ENCODE measurements at regions not wholly inside any gene's neighbourhood (a gene's known extent, or its start where the extent isn't known, plus 50 kb on each side); places are given as distances from the start of the nearest gene placed in this dataset.

GRCh38 chr2:207408086-207408794 is 121.5 kb upstream of the CREB1 start:
- H3K27me3 ChIP-seq (ENCODE audit: low read length), result no peaks in the 10 kb centered on the region; the same call in 1 of the 2 replicates
- no peak overlapping the region for H3K27ac ChIP-seq (ENCODE audit: low read depth, low read length)
- no peaks in the 10 kb centered on the region for H3K36me3 ChIP-seq (ENCODE audit: low read length)
- H3K4me2 ChIP-seq (ENCODE audit: low read depth, low read length, poor library complexity, severe bottlenecking), result no peak overlapping the region
- no peaks in the 10 kb centered on the region for H3K9me3 ChIP-seq (ENCODE audit: insufficient read depth, low read length)
- TF ChIP-seq EZH2phosphoT487 (conservative IDR thresholded peaks at IDR 0.05; ENCODE audit: low read length) (no peak), CTCF (IDR thresholded peaks at IDR 0.05; ENCODE audit: insufficient read depth, low read length, poor library complexity, severe bottlenecking) (no peak)
- H4K20me1 ChIP-seq (ENCODE audit: low read depth, low read length), result no peaks in the 10 kb centered on the region
- no peaks in the 10 kb centered on the region for H3K9me2 ChIP-seq (replicated peaks; ENCODE audit: insufficient read depth, low read length)
- H3F3A ChIP-seq (ENCODE audit: insufficient read depth), result no peaks in the 10 kb centered on the region
- no peak overlapping the region for H3K4me3 ChIP-seq (ENCODE audit: insufficient read depth, low read length, poor library complexity, severe bottlenecking)
- no peaks in the 10 kb centered on the region for H3K79me2 ChIP-seq (ENCODE audit: insufficient read depth, low read length)
- H3K9ac ChIP-seq (ENCODE audit: low read length), result no peak overlapping the region
- no peak overlapping the region for H2AFZ ChIP-seq (ENCODE audit: low read depth, low read length, severe bottlenecking)

DNA sequence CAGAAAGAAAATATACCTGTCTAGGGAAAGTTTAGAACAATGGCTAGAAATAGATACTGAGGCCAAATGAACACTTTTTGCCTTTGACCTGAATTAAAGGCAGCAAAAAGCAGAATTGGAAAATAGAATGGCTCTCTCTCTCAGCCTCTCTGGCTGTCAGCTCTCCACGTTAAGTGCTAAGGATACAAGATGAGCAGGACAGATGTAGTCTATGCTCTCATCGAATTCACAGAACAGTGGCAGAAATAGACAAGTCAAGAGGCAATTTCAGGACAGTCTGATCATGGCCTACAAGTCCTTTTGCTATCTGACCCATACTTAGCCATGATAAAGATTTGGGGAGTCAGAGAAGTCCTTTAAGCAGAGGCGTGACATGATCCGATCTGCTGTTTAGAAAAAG is 120.2 kb upstream of the CREB1 start:
- H3K9me3 ChIP-seq (ENCODE audit: insufficient read depth, low read length), result no peaks in the 10 kb centered on the region
- H3F3A ChIP-seq (ENCODE audit: insufficient read depth), result no peaks in the 10 kb centered on the region
- H3K27me3 ChIP-seq (ENCODE audit: low read length), result no peaks in the 10 kb centered on the region; the same call in 1 of the 2 replicates
- H3K79me2 ChIP-seq (ENCODE audit: insufficient read depth, low read length), result no peaks in the 10 kb centered on the region
- H3K9ac ChIP-seq (ENCODE audit: low read length), result no peak overlapping the region
- no peak overlapping the region for H3K27ac ChIP-seq (ENCODE audit: low read depth, low read length)
- H3K36me3 ChIP-seq (ENCODE audit: low read length), result no peaks in the 10 kb centered on the region
- no peak for TF ChIP-seq EZH2phosphoT487 (conservative IDR thresholded peaks at IDR 0.05; ENCODE audit: low read length)
- TF ChIP-seq CTCF (IDR thresholded peaks at IDR 0.05; ENCODE audit: insufficient read depth, low read length, poor library complexity, severe bottlenecking), result no peak
- no peak overlapping the region for H3K4me2 ChIP-seq (ENCODE audit: low read depth, low read length, poor library complexity, severe bottlenecking)
- H3K4me3 ChIP-seq (ENCODE audit: insufficient read depth, low read length, poor library complexity, severe bottlenecking), result no peak overlapping the region
- no peak overlapping the region for H2AFZ ChIP-seq (ENCODE audit: low read depth, low read length, severe bottlenecking)
- no peaks in the 10 kb centered on the region for H4K20me1 ChIP-seq (ENCODE audit: low read depth, low read length)
- H3K9me2 ChIP-seq (replicated peaks; ENCODE audit: insufficient read depth, low read length), result no peaks in the 10 kb centered on the region

DNA sequence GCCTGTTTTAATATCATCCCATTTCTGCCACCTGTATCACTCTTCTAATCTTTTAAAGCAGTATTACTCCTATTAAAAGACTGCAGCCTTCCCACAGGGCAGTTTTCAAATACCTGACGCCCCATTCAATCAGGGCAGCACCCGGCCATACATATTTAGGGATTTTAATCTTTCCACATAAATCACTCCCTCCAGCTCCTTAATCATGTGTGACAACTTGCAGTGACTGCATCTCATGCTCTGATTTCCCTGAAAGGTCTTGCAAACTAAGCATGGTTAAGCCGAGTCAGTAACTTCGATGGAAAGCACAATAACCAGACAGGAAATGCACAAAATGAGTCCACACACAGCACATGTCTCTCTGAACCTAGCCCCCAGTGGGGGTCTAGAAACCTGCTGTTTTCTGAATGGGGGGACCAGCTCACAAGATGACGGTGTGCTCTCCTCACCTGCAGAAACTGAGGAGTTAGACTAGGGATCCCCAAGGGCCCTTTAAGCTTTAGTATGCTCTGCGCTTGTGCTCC is 116.9 kb upstream of the CREB1 start:
- no peak overlapping the region for H3K4me3 ChIP-seq (ENCODE audit: insufficient read depth, low read length, poor library complexity, severe bottlenecking)
- TF ChIP-seq CTCF (IDR thresholded peaks at IDR 0.05; ENCODE audit: insufficient read depth, low read length, poor library complexity, severe bottlenecking), result no peak
- TF ChIP-seq EZH2phosphoT487 (conservative IDR thresholded peaks at IDR 0.05; ENCODE audit: low read length), result no peak
- no peaks in the 10 kb centered on the region for H3K36me3 ChIP-seq (ENCODE audit: low read length)
- no peak overlapping the region for H3K9ac ChIP-seq (ENCODE audit: low read length)
- H3F3A ChIP-seq (ENCODE audit: insufficient read depth), result no peaks in the 10 kb centered on the region
- no peaks in the 10 kb centered on the region for H4K20me1 ChIP-seq (ENCODE audit: low read depth, low read length)
- H3K27me3 ChIP-seq (ENCODE audit: low read length), result no peaks in the 10 kb centered on the region; the same call in 1 of the 2 replicates
- H3K4me2 ChIP-seq (ENCODE audit: low read depth, low read length, poor library complexity, severe bottlenecking), result no peak overlapping the region
- no peaks in the 10 kb centered on the region for H3K9me3 ChIP-seq (ENCODE audit: insufficient read depth, low read length)
- H3K27ac ChIP-seq (ENCODE audit: low read depth, low read length), result no peak overlapping the region
- H3K9me2 ChIP-seq (replicated peaks; ENCODE audit: insufficient read depth, low read length), result no peaks in the 10 kb centered on the region
- H3K79me2 ChIP-seq (ENCODE audit: insufficient read depth, low read length), result no peaks in the 10 kb centered on the region
- no peak overlapping the region for H2AFZ ChIP-seq (ENCODE audit: low read depth, low read length, severe bottlenecking)

Data from SU-DHL-6 (cell line).